ENCODE measurements at regions not wholly inside any gene's neighbourhood (a gene's known extent, or its start where the extent isn't known, plus 50 kb on each side); places are given as distances from the start of the nearest gene placed in this dataset.

GRCh38 chr2:136334967-136335366 lies 217.0 kb upstream of the CXCR4 start:
- TF ChIP-seq GATA3 (IDR thresholded peaks at IDR 0.05; ENCODE audit: low read depth, low read length) (no peak), GATA2 (IDR thresholded peaks at IDR 0.05; ENCODE audit: low read depth, low read length) (no peak)

Measured in SH-SY5Y (cell line).